Erythroblast (primary cell): ENCODE measurements at regions not wholly inside any gene's neighbourhood (a gene's known extent, or its start where the extent isn't known, plus 50 kb on each side); places are given as distances from the start of the nearest gene placed in this dataset.

ENCODE experiments used
- GATA1 ChIP-seq: IDR thresholded peaks from 2 replicates; pipeline ENCODE4 v1.6.1; 2011; ENCODE audit warnings: low read depth, mild to moderate bottlenecking, control low read depth, low read length, moderate library complexity
- POLR2A ChIP-seq: IDR thresholded peaks from 2 replicates; pipeline ENCODE4 v1.6.1; 2011; ENCODE audit warnings: mild to moderate bottlenecking, low read length

- TF ChIP-seq POLR2A: no peak
- TF ChIP-seq GATA1: no peak
These were observed 298.8 kb downstream of the BRINP2 start for GRCh38 chr1:177469519-177469918.
